Mesenchymal stem cell (in vitro differentiated cells and primary cell): ENCODE measurements at regions not wholly inside any gene's neighbourhood (a gene's known extent, or its start where the extent isn't known, plus 50 kb on each side); places are given as distances from the start of the nearest gene placed in this dataset.

Source experiments
- DNase-seq: peaks from one replicate; pipeline ENCODE4 v3.0.0-alpha.2; 2013
- H2AFZ ChIP-seq: one replicate; pipeline ENCODE4 v1.6.1; 2013; ENCODE audit warnings: low read depth, mild to moderate bottlenecking, control low read depth, inconsistent platforms, low read length, moderate library complexity
- H2AK5ac ChIP-seq: 2 replicates; pipeline ENCODE4 v1.6.1; 2013; ENCODE audit warnings: low read length, moderate library complexity, mild to moderate bottlenecking, inconsistent platforms; ENCODE audit not compliant: severe bottlenecking
- H2BK120ac ChIP-seq: one replicate; pipeline ENCODE4 v1.6.1; 2013; ENCODE audit warnings: low read depth, mild to moderate bottlenecking, inconsistent platforms, low read length, moderate library complexity
- H2BK12ac ChIP-seq, 2 experiments: one replicate each; pipeline ENCODE4 v1.6.1; 2013; ENCODE audit warnings: inconsistent platforms in 2 of 2, low read length in 2 of 2, mild to moderate bottlenecking in 2 of 2, moderate library complexity in 2 of 2, control low read depth in 1 of 2
- H2BK15ac ChIP-seq: one replicate; pipeline ENCODE4 v1.6.1; 2013; ENCODE audit warnings: mild to moderate bottlenecking, low read depth, inconsistent platforms; ENCODE audit not compliant: poor library complexity, severe bottlenecking
- H2BK5ac ChIP-seq: 2 replicates; pipeline ENCODE4 v1.6.1; 2013; ENCODE audit warnings: low read depth, mild to moderate bottlenecking, low read length, control low read depth, inconsistent platforms; ENCODE audit not compliant: poor library complexity, severe bottlenecking
- H3K14ac ChIP-seq, 2 experiments: one replicate each; pipeline ENCODE4 v1.6.1; 2013; ENCODE audit warnings: inconsistent platforms in 2 of 2, low read length in 2 of 2, control low read depth in 1 of 2, mild to moderate bottlenecking in 1 of 2, moderate library complexity in 1 of 2
- H3K18ac ChIP-seq, 2 experiments: one replicate each; pipeline ENCODE4 v1.6.1; 2013; ENCODE audit warnings: inconsistent platforms in 2 of 2, low read length in 2 of 2, control low read depth in 1 of 2, low read depth in 1 of 2, mild to moderate bottlenecking in 1 of 2
- H3K23ac ChIP-seq, 2 experiments: one replicate each; pipeline ENCODE4 v1.6.1; 2013; ENCODE audit warnings: inconsistent platforms in 2 of 2, low read length in 2 of 2, mild to moderate bottlenecking in 2 of 2, moderate library complexity in 2 of 2, control low read depth in 1 of 2
- H3K27ac ChIP-seq: 2 replicates; pipeline ENCODE4 v1.5.1; 2013; ENCODE audit warnings: mild to moderate bottlenecking, moderate library complexity, low read length, control low read depth, inconsistent platforms; ENCODE audit not compliant: poor library complexity, severe bottlenecking
- H3K27me3 ChIP-seq, 2 experiments: 2 replicates each; pipeline versions ENCODE4 v1.6.1 to v1.7.0; 2013; ENCODE audit warnings: low read length in 2 of 2, mild to moderate bottlenecking in 2 of 2, moderate library complexity in 2 of 2, control low read depth in 1 of 2, inconsistent platforms in 1 of 2; ENCODE audit not compliant: control insufficient read depth in 1 of 2, insufficient read depth in 1 of 2
- H3K36me3 ChIP-seq, 2 experiments: 2 replicates each; pipeline versions ENCODE4 v1.6.1 to v1.7.0; 2013; ENCODE audit warnings: low read length in 2 of 2, control low read depth in 1 of 2, inconsistent platforms in 1 of 2, low read depth in 1 of 2, mild to moderate bottlenecking in 1 of 2; ENCODE audit not compliant: insufficient read depth in 2 of 2, control insufficient read depth in 1 of 2
- H3K4ac ChIP-seq, 2 experiments: one replicate each; pipeline ENCODE4 v1.6.1; 2013; ENCODE audit warnings: inconsistent platforms in 2 of 2, low read length in 2 of 2, mild to moderate bottlenecking in 2 of 2, moderate library complexity in 2 of 2, control low read depth in 1 of 2, low read depth in 1 of 2
- H3K4me1 ChIP-seq: 2 replicates; pipeline ENCODE4 v1.6.1; 2013; ENCODE audit warnings: low read depth, low read length, control low read depth; ENCODE audit not compliant: control insufficient read depth, insufficient read depth
- H3K4me2 ChIP-seq: 2 replicates; pipeline ENCODE4 v1.6.1; 2013; ENCODE audit warnings: low read length, mild to moderate bottlenecking, inconsistent platforms; ENCODE audit not compliant: poor library complexity, severe bottlenecking
- H3K4me3 ChIP-seq, 2 experiments: 2 replicates each; pipeline versions ENCODE4 v1.5.1 to v1.7.0; 2013; ENCODE audit warnings: low read length in 2 of 2, mild to moderate bottlenecking in 2 of 2, control low read depth in 1 of 2, low read depth in 1 of 2; ENCODE audit not compliant: insufficient read depth in 1 of 2
- H3K79me1 ChIP-seq: replicated peaks from 2 replicates; pipeline ENCODE4 v1.6.1; 2013; ENCODE audit warnings: mild to moderate bottlenecking, control low read depth, low read length, inconsistent platforms; ENCODE audit not compliant: poor library complexity, severe bottlenecking
- H3K9ac ChIP-seq: 2 replicates; pipeline ENCODE4 v1.7.0; 2013; ENCODE audit warnings: mild to moderate bottlenecking, low read length, moderate library complexity
- H3K9me3 ChIP-seq: 2 replicates; pipeline ENCODE4 v1.7.0; 2013; ENCODE audit warnings: mild to moderate bottlenecking, low read length; ENCODE audit not compliant: control insufficient read depth
- H4K8ac ChIP-seq: one replicate; pipeline ENCODE4 v1.6.1; 2013; ENCODE audit warnings: inconsistent platforms, mild to moderate bottlenecking, low read length, moderate library complexity
- H4K91ac ChIP-seq: one replicate; pipeline ENCODE4 v1.6.1; 2013; ENCODE audit warnings: mild to moderate bottlenecking, low read length, inconsistent platforms
- WGBS: methylation state at CpG from one replicate; pipeline ENCODE4 v1.1.7; 2013; ENCODE audit warnings: mixed read lengths; 5-methylcytosine and 5-hydroxymethylcytosine counted together

DNA sequence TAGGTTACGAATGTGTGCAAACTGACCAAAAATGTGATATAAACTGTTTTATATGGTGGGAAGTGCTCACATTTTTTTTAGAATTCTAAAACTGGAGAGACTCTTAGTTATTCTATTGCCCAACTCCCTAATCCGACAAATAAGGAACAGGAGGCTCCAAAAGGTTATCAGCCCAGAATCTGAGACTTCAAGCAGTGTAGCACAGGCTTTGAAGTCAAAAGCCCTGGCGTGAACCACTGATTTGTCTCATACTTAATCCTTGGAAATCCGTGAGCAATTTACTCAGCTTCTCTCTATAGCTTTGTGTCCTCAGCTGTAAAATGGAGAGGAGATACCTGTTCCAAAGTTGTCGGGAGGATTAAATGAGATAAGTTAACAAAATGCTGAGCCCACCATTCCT lies 368.8 kb upstream of the SASH1 start:
- Histone ChIP-seq H3K23ac (no peak overlapping the region), H4K91ac (no peak overlapping the region), H3K9ac (no peak overlapping the region), H3K27me3 (no peaks in the 10 kb centered on the region), H3K4me1 (no peaks in the 10 kb centered on the region), H2BK5ac (no peak overlapping the region), H3K4me2 (no peak overlapping the region), H3K9me3 (no peaks in the 10 kb centered on the region), H3K79me1 (no peaks in the 10 kb centered on the region), H2AK5ac (no peak overlapping the region), H3K18ac (no peak overlapping the region), H2BK120ac (no peak overlapping the region), H3K14ac (no peak overlapping the region), H2BK15ac (no peak overlapping the region), H4K8ac (no peak overlapping the region), H3K36me3 (no peaks in the 10 kb centered on the region), H3K4me3 (no peak overlapping the region), H3K27ac (no peak overlapping the region), H2AFZ (no peak overlapping the region), H2BK12ac (no peak overlapping the region), H3K4ac (no peak overlapping the region)
- WGBS = 74% methylated on average over 5 of the region's 5 CpGs
- no peak for DNase-seq

DNA sequence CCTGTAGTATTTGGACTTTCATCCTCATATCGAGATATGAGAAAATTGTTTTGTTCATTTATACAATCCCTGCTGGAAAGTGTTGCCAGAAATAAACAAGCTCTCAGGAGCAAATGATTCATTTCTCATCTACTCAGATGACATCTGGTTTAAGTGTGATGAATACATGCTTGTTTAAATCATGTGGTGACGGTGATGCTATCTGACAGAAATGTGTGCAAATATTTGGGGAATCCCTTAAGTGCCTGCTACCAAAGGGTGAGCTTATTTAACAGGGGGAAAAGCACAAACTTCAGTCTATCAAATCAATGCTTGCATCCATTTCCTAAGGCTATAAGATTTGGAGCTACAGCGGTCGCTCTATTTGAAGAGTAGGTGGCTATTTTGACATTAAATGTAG lies 368.3 kb upstream of the SASH1 start:
- H3K27me3 ChIP-seq = no peaks in the 10 kb centered on the region
- H4K8ac ChIP-seq = no peak overlapping the region
- H3K4me1 ChIP-seq = no peaks in the 10 kb centered on the region
- WGBS = 88% methylated on average over 2 of the region's 4 CpGs
- H3K79me1 ChIP-seq = no peaks in the 10 kb centered on the region
- H2BK12ac ChIP-seq = no peak overlapping the region
- H2BK120ac ChIP-seq = no peak overlapping the region
- H2AK5ac ChIP-seq = no peak overlapping the region
- DNase-seq = peak; percentile 22
- H3K9ac ChIP-seq = no peak overlapping the region
- no peak overlapping the region for H3K4me2 ChIP-seq
- H3K27ac ChIP-seq = no peak overlapping the region
- H3K18ac ChIP-seq = no peak overlapping the region
- no peaks in the 10 kb centered on the region for H3K36me3 ChIP-seq
- no peak overlapping the region for H3K4me3 ChIP-seq
- no peak overlapping the region for H2BK5ac ChIP-seq
- no peaks in the 10 kb centered on the region for H3K9me3 ChIP-seq
- H2AFZ ChIP-seq = no peak overlapping the region
- no peak overlapping the region for H3K23ac ChIP-seq
- H4K91ac ChIP-seq = no peak overlapping the region
- no peak overlapping the region for H2BK15ac ChIP-seq
- no peak overlapping the region for H3K14ac ChIP-seq
- no peak overlapping the region for H3K4ac ChIP-seq

DNA sequence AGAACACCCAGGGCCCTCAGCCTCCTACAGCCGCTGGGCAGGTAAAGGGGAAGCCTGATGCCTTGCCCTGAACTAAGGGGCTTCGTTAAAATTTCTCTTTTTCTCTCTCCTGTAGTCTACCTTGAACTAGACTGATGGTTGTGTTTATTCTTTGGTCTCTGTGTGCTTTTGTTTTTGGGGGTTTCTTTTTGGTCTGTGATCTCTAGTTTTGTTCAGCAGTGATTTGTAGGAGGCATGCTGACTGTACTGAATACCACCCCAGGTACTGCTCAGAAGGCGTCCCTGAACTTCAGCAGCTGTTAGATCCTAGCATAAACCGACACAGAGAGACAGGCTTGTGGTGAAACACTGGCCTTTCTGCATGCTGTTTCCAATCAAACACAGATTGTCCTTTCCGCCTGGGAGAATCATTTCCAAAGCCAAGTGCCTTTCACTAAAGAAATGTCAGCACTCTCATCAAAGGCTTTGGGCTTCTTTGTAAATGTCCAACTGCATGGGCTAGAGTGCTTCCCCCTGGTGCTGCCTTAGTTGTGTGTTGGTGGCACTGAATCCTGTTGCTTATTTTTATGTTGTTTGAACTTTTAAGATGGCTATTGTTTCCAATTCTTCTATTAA lies 364.7 kb upstream of the SASH1 start:
- DNase-seq = no peak
- no peak overlapping the region for H2AFZ ChIP-seq
- H2BK120ac ChIP-seq = no peak overlapping the region
- H4K91ac ChIP-seq = no peak overlapping the region
- H3K27ac ChIP-seq = no peak overlapping the region
- 93% methylated on average over 4 of the region's 5 CpGs for WGBS
- H2BK15ac ChIP-seq = no peak overlapping the region
- no peak overlapping the region for H3K14ac ChIP-seq
- H3K27me3 ChIP-seq = no peaks in the 10 kb centered on the region
- no peaks in the 10 kb centered on the region for H3K4me1 ChIP-seq
- H3K36me3 ChIP-seq = no peaks in the 10 kb centered on the region
- no peak overlapping the region for H3K4me2 ChIP-seq
- H3K4ac ChIP-seq = no peak overlapping the region
- no peak overlapping the region for H2BK5ac ChIP-seq
- H4K8ac ChIP-seq = no peak overlapping the region
- H3K9me3 ChIP-seq = no peaks in the 10 kb centered on the region
- no peak overlapping the region for H3K9ac ChIP-seq
- no peaks in the 10 kb centered on the region for H3K79me1 ChIP-seq
- H3K18ac ChIP-seq = no peak overlapping the region
- no peak overlapping the region for H3K23ac ChIP-seq
- no peak overlapping the region for H2AK5ac ChIP-seq
- no peak overlapping the region for H2BK12ac ChIP-seq
- H3K4me3 ChIP-seq = no peak overlapping the region

DNA sequence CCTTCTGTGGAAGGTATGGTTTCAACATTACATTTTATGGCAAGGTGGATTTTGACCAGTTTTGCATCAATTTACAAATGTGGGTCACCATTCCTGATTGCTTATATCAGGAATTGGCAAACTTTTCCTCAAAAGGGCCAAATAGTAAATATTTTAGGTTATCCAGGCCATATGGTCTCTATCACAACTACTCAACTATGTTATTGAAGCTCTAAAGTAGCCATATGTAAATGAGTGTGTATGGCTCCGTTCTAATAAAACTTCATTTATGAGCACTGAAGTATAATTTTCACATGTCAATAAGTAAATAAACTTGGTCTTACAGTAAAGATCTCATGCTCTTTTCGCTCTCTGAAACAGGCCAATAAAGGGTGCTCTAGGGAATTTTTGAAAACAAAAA lies 362.7 kb upstream of the SASH1 start:
- Histone ChIP-seq H2BK120ac (no peak overlapping the region), H3K79me1 (no peaks in the 10 kb centered on the region), H3K4ac (no peak overlapping the region), H4K91ac (no peak overlapping the region), H3K23ac (no peak overlapping the region), H3K14ac (no peak overlapping the region), H2BK15ac (no peak overlapping the region), H2BK5ac (no peak overlapping the region), H4K8ac (no peak overlapping the region), H3K18ac (no peak overlapping the region), H3K4me3 (no peak overlapping the region), H3K4me1 (no peaks in the 10 kb centered on the region), H3K27me3 (no peaks in the 10 kb centered on the region), H2AK5ac (no peak overlapping the region), H3K9me3 (no peaks in the 10 kb centered on the region), H3K4me2 (no peak overlapping the region), H3K9ac (no peak overlapping the region), H2BK12ac (no peak overlapping the region), H3K36me3 (no peaks in the 10 kb centered on the region), H3K27ac (no peak overlapping the region), H2AFZ (no peak overlapping the region)
- no CpG with 5 or more reads among the region's 2 CpGs for WGBS
- DNase-seq = no peak
